Upper lobe of right lung (tissue), 1 donor: ENCODE measurements at regions not wholly inside any gene's neighbourhood (a gene's known extent, or its start where the extent isn't known, plus 50 kb on each side); places are given as distances from the start of the nearest gene placed in this dataset.

Experiments used
- ATAC-seq: fragments of 200-7000 bp; cut with Tn5 transposase; one replicate; pipeline ENCODE4 v1.9.1; 2020; ENCODE audit warnings: mild to moderate bottlenecking, moderate library complexity
- DNase-seq: peaks from one replicate; pipeline ENCODE4 v3.0.0-alpha.2; 2020
- H3K27ac ChIP-seq: fragments of 200-600 bp; one replicate; pipeline ENCODE4 v1.8.0; 2022
- H3K27me3 ChIP-seq: fragments of 200-600 bp; one replicate; pipeline ENCODE4 v1.8.0; 2022; ENCODE audit warnings: mild to moderate bottlenecking
- H3K36me3 ChIP-seq: fragments of 200-600 bp; one replicate; pipeline ENCODE4 v1.8.0; 2022
- H3K4me1 ChIP-seq: fragments of 200-600 bp; one replicate; pipeline ENCODE4 v1.8.0; 2022
- H3K4me3 ChIP-seq: fragments of 200-600 bp; one replicate; pipeline ENCODE4 v1.8.0; 2022; ENCODE audit warnings: mild to moderate bottlenecking
- H3K9me3 ChIP-seq: fragments of 200-600 bp; one replicate; pipeline ENCODE4 v1.8.0; 2022
- CTCF ChIP-seq: fragments of 200-600 bp; IDR thresholded peaks from one replicate; pipeline ENCODE4 v1.8.0; 2022; ENCODE audit warnings: antibody characterized with exemption
- intact Hi-C: fragments of 100-400 bp; cut with DNase I; formaldehyde crosslinking; loops from one replicate; pipeline ENCODE4 v1.11.0; 2022
- donor health status: DM: no; HTN: yes; CAD: no; lungs with severe emphysema.

- H3K4me3 ChIP-seq = no peak overlapping the region
- no peaks in the 10 kb centered on the region for H3K4me1 ChIP-seq
- ATAC-seq (no peak), DNase-seq (no peak)
- TF ChIP-seq CTCF = no peak
- intact Hi-C loops = no loop called here
- H3K36me3 ChIP-seq = no peaks in the 10 kb centered on the region
- H3K27me3 ChIP-seq = no peaks in the 10 kb centered on the region
- H3K27ac ChIP-seq = no peak overlapping the region
- H3K9me3 ChIP-seq = no peaks in the 10 kb centered on the region
Measured at GRCh38 chr7:18119985-18120384, 92.3 kb upstream of the PRPS1L1 start.

GRCh38 chr7:18123508-18124239 lies 96.0 kb upstream of the PRPS1L1 start:
- no peaks in the 10 kb centered on the region for H3K27me3 ChIP-seq
- ATAC-seq = no peak
- TF ChIP-seq CTCF = no peak

GRCh38 chr7:18125476-18125875 lies 97.8 kb upstream of the PRPS1L1 start:
- Histone ChIP-seq H3K27me3 (no peaks in the 10 kb centered on the region), H3K9me3 (no peaks in the 10 kb centered on the region), H3K27ac (no peak overlapping the region), H3K4me1 (no peaks in the 10 kb centered on the region), H3K4me3 (no peak overlapping the region), H3K36me3 (no peaks in the 10 kb centered on the region)
- TF ChIP-seq CTCF = no peak
- DNase-seq (no peak), ATAC-seq (no peak)
- intact Hi-C loops = no loop called here

More at GRCh38 chr7:18123508-18124239, 96.0 kb upstream of the PRPS1L1 start:
- intact Hi-C loops = no loop called here
- no peak for DNase-seq
- Histone ChIP-seq H3K4me3 (no peak overlapping the region), H3K27ac (no peak overlapping the region), H3K36me3 (no peaks in the 10 kb centered on the region), H3K9me3 (no peaks in the 10 kb centered on the region), H3K4me1 (no peaks in the 10 kb centered on the region)

GRCh38 chr7:18126281-18126680 lies 98.6 kb upstream of the PRPS1L1 start:
- Histone ChIP-seq H3K4me1 (no peaks in the 10 kb centered on the region), H3K36me3 (no peaks in the 10 kb centered on the region), H3K9me3 (no peaks in the 10 kb centered on the region), H3K27ac (no peak overlapping the region), H3K4me3 (no peak overlapping the region), H3K27me3 (no peaks in the 10 kb centered on the region)
- no peak for DNase-seq
- TF ChIP-seq CTCF = no peak
- intact Hi-C loops = no loop called here
- ATAC-seq = no peak

- Histone ChIP-seq H3K9me3 (no peaks in the 10 kb centered on the region), H3K27ac (no peak overlapping the region), H3K36me3 (no peaks in the 10 kb centered on the region), H3K4me1 (no peaks in the 10 kb centered on the region), H3K4me3 (no peak overlapping the region), H3K27me3 (no peaks in the 10 kb centered on the region)
- intact Hi-C loops = no loop called here
- DNase-seq = no peak
- no peak for TF ChIP-seq CTCF
- ATAC-seq = no peak
Measured at GRCh38 chr7:18128846-18129245, 101.2 kb upstream of the PRPS1L1 start.

GRCh38 chr7:18132811-18133210 lies 105.2 kb upstream of the PRPS1L1 start:
- Histone ChIP-seq H3K27ac (no peak overlapping the region), H3K4me3 (no peak overlapping the region), H3K36me3 (no peaks in the 10 kb centered on the region), H3K9me3 (no peaks in the 10 kb centered on the region), H3K4me1 (no peaks in the 10 kb centered on the region), H3K27me3 (no peaks in the 10 kb centered on the region)
- no peak for TF ChIP-seq CTCF
- intact Hi-C loops = no loop called here
- no peak for ATAC-seq
- DNase-seq = no peak
